ENCODE measurements at regions not wholly inside any gene's neighbourhood (a gene's known extent, or its start where the extent isn't known, plus 50 kb on each side); places are given as distances from the start of the nearest gene placed in this dataset.

GRCh38 chr2:128560718-128561117 lies 242.1 kb upstream of the HS6ST1 start:
- no peaks in the 10 kb centered on the region for H4K20me1 ChIP-seq (ENCODE audit: control insufficient read depth, extremely low read depth, insufficient read depth, low read length)
- no peak overlapping the region for H3K9ac ChIP-seq (ENCODE audit: control insufficient read depth, extremely low read depth, insufficient read depth, low read length)
- TF ChIP-seq EZH2 (IDR thresholded peaks at IDR 0.05; ENCODE audit: low read length) (no peak), CTCF (optimal IDR thresholded peaks at IDR 0.05 in 1 of 3, IDR thresholded peaks at IDR 0.05 in 1 of 3, conservative IDR thresholded peaks at IDR 0.05 in 1 of 3; ENCODE audit: extremely low read depth in 1 of 3, insufficient read depth in 2 of 3, low read length in 3 of 3) (no peak)
- no peaks in the 10 kb centered on the region for H3K9me3 ChIP-seq (ENCODE audit: control insufficient read depth, low read depth, low read length)
- no peak overlapping the region for H2AFZ ChIP-seq (ENCODE audit: control insufficient read depth, low read length)
- no peaks in the 10 kb centered on the region for H3K9me1 ChIP-seq (ENCODE audit: control insufficient read depth, extremely low read depth, insufficient read depth, low read length)
- dilution Hi-C loops (cut with MboI; ENCODE audit: extremely low pct_ligation_motif_present, low sequenced_read_pairs) = no loop called here
- H3K79me2 ChIP-seq (ENCODE audit: control insufficient read depth, insufficient read depth, low read length) = no peaks in the 10 kb centered on the region
- peaks cover 4% of the 10 kb centered on the region for H3K27me3 ChIP-seq (ENCODE audit: control insufficient read depth, extremely low read depth, insufficient read depth, low read length)
- no peak overlapping the region for H3K27ac ChIP-seq (ENCODE audit: control insufficient read depth, insufficient read depth, low read length)
- H3K4me1 ChIP-seq (ENCODE audit: control insufficient read depth, extremely low read depth, insufficient read depth, low read length) = no peaks in the 10 kb centered on the region
- H3K36me3 ChIP-seq (ENCODE audit: control insufficient read depth in 2 of 2, extremely low read depth in 1 of 2, insufficient read depth in 2 of 2, low read length in 2 of 2) = no peaks in the 10 kb centered on the region
- no peak overlapping the region for H3K4me3 ChIP-seq (ENCODE audit: control insufficient read depth in 2 of 3, extremely low read depth in 1 of 3, insufficient read depth in 2 of 3, low read depth in 1 of 3, low read length in 3 of 3)
- DNase-seq (ENCODE audit: low read depth, low spot score) (no peak), FAIRE-seq (no peak)
- no peak overlapping the region for H3K4me2 ChIP-seq (ENCODE audit: control insufficient read depth, extremely low read depth, insufficient read depth, low read depth, low read length)

GRCh38 chr2:128562471-128563347 lies 244.0 kb upstream of the HS6ST1 start:
- Histone ChIP-seq H3K9me3 (ENCODE audit: control insufficient read depth, low read depth, low read length) (no peaks in the 10 kb centered on the region), H3K4me2 (ENCODE audit: control insufficient read depth, extremely low read depth, insufficient read depth, low read depth, low read length) (no peak overlapping the region), H4K20me1 (ENCODE audit: control insufficient read depth, extremely low read depth, insufficient read depth, low read length) (no peaks in the 10 kb centered on the region), H3K9ac (ENCODE audit: control insufficient read depth, extremely low read depth, insufficient read depth, low read length) (no peak overlapping the region), H2AFZ (ENCODE audit: control insufficient read depth, low read length) (no peak overlapping the region), H3K36me3 (ENCODE audit: control insufficient read depth in 2 of 2, extremely low read depth in 1 of 2, insufficient read depth in 2 of 2, low read length in 2 of 2) (no peaks in the 10 kb centered on the region), H3K27me3 (ENCODE audit: control insufficient read depth, extremely low read depth, insufficient read depth, low read length) (peaks cover 4% of the 10 kb centered on the region), H3K79me2 (ENCODE audit: control insufficient read depth, insufficient read depth, low read length) (no peaks in the 10 kb centered on the region), H3K4me1 (ENCODE audit: control insufficient read depth, extremely low read depth, insufficient read depth, low read length) (no peaks in the 10 kb centered on the region), H3K27ac (ENCODE audit: control insufficient read depth, insufficient read depth, low read length) (no peak overlapping the region), H3K4me3 (ENCODE audit: control insufficient read depth in 2 of 3, extremely low read depth in 1 of 3, insufficient read depth in 2 of 3, low read depth in 1 of 3, low read length in 3 of 3) (no peak overlapping the region), H3K9me1 (ENCODE audit: control insufficient read depth, extremely low read depth, insufficient read depth, low read length) (no peaks in the 10 kb centered on the region)
- DNase-seq (ENCODE audit: low read depth, low spot score) (no peak), FAIRE-seq (no peak)
- dilution Hi-C loops (cut with MboI; ENCODE audit: extremely low pct_ligation_motif_present, low sequenced_read_pairs) = no loop called here
- TF ChIP-seq EZH2 (IDR thresholded peaks at IDR 0.05; ENCODE audit: low read length) (no peak), CTCF (optimal IDR thresholded peaks at IDR 0.05 in 1 of 3, IDR thresholded peaks at IDR 0.05 in 1 of 3, conservative IDR thresholded peaks at IDR 0.05 in 1 of 3; ENCODE audit: extremely low read depth in 1 of 3, insufficient read depth in 2 of 3, low read length in 3 of 3) (no peak)
